Prostate gland (tissue), 2 donors: ENCODE measurements at regions not wholly inside any gene's neighbourhood (a gene's known extent, or its start where the extent isn't known, plus 50 kb on each side); places are given as distances from the start of the nearest gene placed in this dataset.

Experiments used
- DNase-seq: peaks from one replicate; pipeline ENCODE4 v3.0.0-alpha.2; 2019; ENCODE audit warnings: low spot score
- H3K27ac ChIP-seq, 2 donors: fragments of 200-600 bp; sonication (generic); 2 replicates each; pipeline ENCODE4 v1.5.1; 2017 to 2019
- H3K27me3 ChIP-seq: fragments of 200-600 bp; sonication (generic); replicated peaks from 2 replicates; pipeline ENCODE4 v1.5.1; 2019; ENCODE audit not compliant: insufficient read depth
- H3K36me3 ChIP-seq, 2 donors: fragments of 200-600 bp; sonication (generic); 1 replicate in 1 of 2; 2 replicates in 1 of 2; pipeline versions ENCODE4 v1.5.1 to v1.8.1; 2017 to 2019
- H3K4me1 ChIP-seq: fragments of 200-600 bp; sonication (generic); replicated peaks from 2 replicates; pipeline ENCODE4 v1.5.1; 2019
- H3K4me3 ChIP-seq, 2 donors: fragments of 200-600 bp; sonication (generic); 2 replicates each; pipeline ENCODE4 v1.5.1; 2017 to 2019
- H3K9me3 ChIP-seq: fragments of 200-600 bp; sonication (generic); 2 replicates; pipeline ENCODE4 v1.5.1; 2017
- POLR2A ChIP-seq: fragments of 450-650 bp; IDR thresholded peaks from one replicate; pipeline ENCODE4 v1.6.1; 2016; ENCODE audit warnings: antibody characterized with exemption, mild to moderate bottlenecking
- POLR2AphosphoS5 ChIP-seq: sonication (generic); formaldehyde crosslinking; IDR thresholded peaks from one replicate; pipeline ENCODE4 v1.6.1; 2017; ENCODE audit warnings: antibody characterized with exemption
- WGBS: methylation state at CpG from one replicate; pipeline ENCODE4 v1.1.5; 2018; 5-methylcytosine and 5-hydroxymethylcytosine counted together
- intact Hi-C: fragments of 100-400 bp; cut with DNase I; formaldehyde crosslinking; loops from one replicate; pipeline ENCODE4 v1.14.2; 2022
- TF ChIP-seq, protein P1 (sequence below), 4 experiments: fragments of 200-600 bp in 2 of 4; fragments of 450-650 bp in 2 of 4; sonication (generic) in 2 of 4; IDR thresholded peaks; 1 replicate in 3 of 4; 2 replicates in 1 of 4; pipeline ENCODE4 v1.5.1; 2016 to 2019; ENCODE audit warnings: antibody characterized with exemption in 4 of 4, mild to moderate bottlenecking in 2 of 4, moderate library complexity in 2 of 4

DNA sequence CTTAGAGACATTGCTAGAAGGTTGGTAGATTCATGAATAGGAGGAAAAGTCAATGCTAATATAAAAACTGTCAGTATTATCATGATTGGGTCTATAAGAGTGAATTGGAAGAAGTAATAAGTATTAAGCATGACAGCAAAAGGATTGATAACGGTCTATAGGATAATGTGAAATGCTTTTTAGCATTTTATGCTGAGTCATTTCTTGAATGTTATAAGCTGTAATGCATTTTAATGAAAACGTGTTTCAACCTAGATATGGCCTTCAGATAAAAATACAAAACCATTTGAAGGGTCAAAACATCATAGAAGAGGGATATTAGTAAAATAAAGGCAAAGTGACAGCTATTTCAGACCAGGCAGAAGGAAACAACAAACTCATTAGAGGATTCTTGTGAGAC, 353.5 kb downstream of the SH2D1A start:
- WGBS, result 60% methylated on average over 2 of the region's 2 CpGs
- H3K36me3 ChIP-seq, result no peaks in the 10 kb centered on the region
- TF ChIP-seq POLR2A (no peak), POLR2AphosphoS5 (no peak)
- TF ChIP-seq, protein P1, sequence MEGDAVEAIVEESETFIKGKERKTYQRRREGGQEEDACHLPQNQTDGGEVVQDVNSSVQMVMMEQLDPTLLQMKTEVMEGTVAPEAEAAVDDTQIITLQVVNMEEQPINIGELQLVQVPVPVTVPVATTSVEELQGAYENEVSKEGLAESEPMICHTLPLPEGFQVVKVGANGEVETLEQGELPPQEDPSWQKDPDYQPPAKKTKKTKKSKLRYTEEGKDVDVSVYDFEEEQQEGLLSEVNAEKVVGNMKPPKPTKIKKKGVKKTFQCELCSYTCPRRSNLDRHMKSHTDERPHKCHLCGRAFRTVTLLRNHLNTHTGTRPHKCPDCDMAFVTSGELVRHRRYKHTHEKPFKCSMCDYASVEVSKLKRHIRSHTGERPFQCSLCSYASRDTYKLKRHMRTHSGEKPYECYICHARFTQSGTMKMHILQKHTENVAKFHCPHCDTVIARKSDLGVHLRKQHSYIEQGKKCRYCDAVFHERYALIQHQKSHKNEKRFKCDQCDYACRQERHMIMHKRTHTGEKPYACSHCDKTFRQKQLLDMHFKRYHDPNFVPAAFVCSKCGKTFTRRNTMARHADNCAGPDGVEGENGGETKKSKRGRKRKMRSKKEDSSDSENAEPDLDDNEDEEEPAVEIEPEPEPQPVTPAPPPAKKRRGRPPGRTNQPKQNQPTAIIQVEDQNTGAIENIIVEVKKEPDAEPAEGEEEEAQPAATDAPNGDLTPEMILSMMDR (IDR thresholded peaks at IDR 0.05), result no peak
- H3K9me3 ChIP-seq, result no peaks in the 10 kb centered on the region
- intact Hi-C loops, result no loop called here
- no peaks in the 10 kb centered on the region for H3K27me3 ChIP-seq
- no peak overlapping the region for H3K4me3 ChIP-seq
- no peaks in the 10 kb centered on the region for H3K4me1 ChIP-seq
- DNase-seq, result no peak
- H3K27ac ChIP-seq, result no peak overlapping the region

DNA sequence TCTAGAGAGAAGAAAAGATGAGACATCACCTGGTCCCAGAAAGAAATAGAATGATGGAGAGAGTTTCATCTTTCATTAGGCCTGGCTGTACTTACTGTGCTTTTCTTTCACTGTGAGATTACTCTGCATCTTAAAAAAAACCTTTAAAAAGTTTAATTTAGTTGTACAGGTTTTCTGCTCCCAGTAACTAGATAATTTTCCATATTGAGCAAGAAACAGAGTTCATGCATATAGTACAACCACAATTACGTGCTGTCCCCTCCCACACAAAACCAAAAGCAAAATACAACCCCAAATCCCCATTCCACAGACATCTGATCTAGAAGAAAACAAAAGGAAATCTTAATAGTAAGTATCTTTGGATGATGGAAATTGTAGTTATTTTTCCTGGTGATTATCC, 371.2 kb downstream of the SH2D1A start:
- Histone ChIP-seq H3K9me3 (no peaks in the 10 kb centered on the region), H3K4me1 (no peaks in the 10 kb centered on the region), H3K36me3 (no peaks in the 10 kb centered on the region), H3K27ac (no peak overlapping the region), H3K27me3 (no peaks in the 10 kb centered on the region), H3K4me3 (no peak overlapping the region)
- intact Hi-C loops, result no loop called here
- 73% methylated on average over 1 of the region's 1 CpG for WGBS
- TF ChIP-seq POLR2AphosphoS5, result no peak
- TF ChIP-seq, protein P1 (IDR thresholded peaks at IDR 0.05), result no peak
- TF ChIP-seq POLR2A, result no peak
- DNase-seq, result no peak

DNA sequence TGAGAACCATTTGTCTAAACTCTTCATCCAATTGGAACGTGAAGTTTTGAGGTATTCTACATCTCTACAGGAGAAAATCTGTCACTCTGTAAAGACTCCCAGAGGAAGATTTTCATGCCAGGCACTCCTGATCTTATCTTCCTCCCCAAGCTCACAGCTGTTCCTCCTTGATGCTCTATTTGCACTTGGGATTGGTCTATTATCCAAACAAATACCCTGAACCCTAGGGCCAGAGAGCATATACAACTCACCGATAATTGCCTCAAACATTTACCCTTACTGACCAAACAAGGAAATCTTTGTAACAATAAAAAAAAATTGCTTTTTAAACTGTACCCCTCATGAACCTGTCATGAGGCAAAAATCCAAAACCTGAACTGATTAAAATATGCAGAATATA, 372.7 kb downstream of the SH2D1A start:
- intact Hi-C loops, result no loop called here
- WGBS, result 26% methylated on average over 2 of the region's 2 CpGs
- TF ChIP-seq POLR2AphosphoS5 (no peak), POLR2A (no peak)
- TF ChIP-seq, protein P1 (IDR thresholded peaks at IDR 0.05), result no peak
- Histone ChIP-seq H3K4me1 (no peaks in the 10 kb centered on the region), H3K36me3 (no peaks in the 10 kb centered on the region), H3K27ac (no peak overlapping the region), H3K27me3 (no peaks in the 10 kb centered on the region), H3K9me3 (no peaks in the 10 kb centered on the region), H3K4me3 (no peak overlapping the region)
- DNase-seq, result no peak

DNA sequence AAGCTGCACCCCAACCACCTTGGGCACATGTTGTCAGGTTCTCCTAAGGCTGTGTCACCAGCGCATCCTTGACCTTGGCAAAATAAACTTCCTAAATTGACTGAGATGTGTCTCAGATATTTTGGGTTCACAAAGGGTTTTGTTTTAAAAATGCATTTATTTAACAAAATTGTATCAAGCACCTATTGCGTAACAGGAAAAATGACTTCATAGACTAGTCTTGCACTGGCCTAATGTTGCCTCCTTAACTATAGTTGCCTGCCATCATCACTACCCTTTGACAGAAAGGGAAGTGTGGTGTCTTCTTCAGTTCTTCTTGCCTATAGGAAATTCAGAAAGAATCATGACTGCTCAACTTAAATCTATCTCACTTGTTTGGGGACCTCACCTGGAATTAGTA, 374.2 kb downstream of the SH2D1A start:
- H3K27ac ChIP-seq, result no peak overlapping the region
- no peaks in the 10 kb centered on the region for H3K27me3 ChIP-seq
- no peak overlapping the region for H3K4me3 ChIP-seq
- 100% methylated on average over 2 of the region's 2 CpGs for WGBS
- no peaks in the 10 kb centered on the region for H3K9me3 ChIP-seq
- intact Hi-C loops, result no loop called here
- no peaks in the 10 kb centered on the region for H3K4me1 ChIP-seq
- no peak for DNase-seq
- no peak for TF ChIP-seq POLR2A
- TF ChIP-seq, protein P1 (IDR thresholded peaks at IDR 0.05), result no peak
- H3K36me3 ChIP-seq, result no peaks in the 10 kb centered on the region

DNA sequence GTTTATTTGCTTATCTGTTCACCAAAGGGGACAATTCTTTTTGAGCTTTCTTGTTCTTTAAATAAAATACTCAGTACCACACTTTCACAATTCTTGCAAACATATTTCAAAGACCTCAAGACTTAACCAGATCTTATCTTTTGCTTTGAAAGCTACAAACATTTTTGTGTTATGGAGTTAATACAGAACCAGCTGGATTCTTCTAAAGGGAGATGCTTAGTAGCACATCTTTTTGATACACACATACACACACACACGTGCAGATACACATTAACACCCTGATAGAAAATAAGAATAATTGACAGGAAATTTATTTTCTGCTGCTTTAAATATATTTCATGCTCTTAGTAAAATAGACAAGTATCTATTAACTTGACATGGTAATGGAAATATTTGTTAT, 379.1 kb downstream of the SH2D1A start:
- H3K36me3 ChIP-seq, result no peaks in the 10 kb centered on the region
- TF ChIP-seq POLR2AphosphoS5 (no peak), POLR2A (no peak)
- TF ChIP-seq, protein P1 (IDR thresholded peaks at IDR 0.05), result no peak
- no peak overlapping the region for H3K27ac ChIP-seq
- no peaks in the 10 kb centered on the region for H3K9me3 ChIP-seq
- no peaks in the 10 kb centered on the region for H3K27me3 ChIP-seq
- intact Hi-C loops, result no loop called here
- no peaks in the 10 kb centered on the region for H3K4me1 ChIP-seq
- 43% methylated on average over 1 of the region's 1 CpG for WGBS
- H3K4me3 ChIP-seq, result no peak overlapping the region
- no peak for DNase-seq
